ENCODE measurements at regions not wholly inside any gene's neighbourhood (a gene's known extent, or its start where the extent isn't known, plus 50 kb on each side); places are given as distances from the start of the nearest gene placed in this dataset.

- Histone ChIP-seq H2AK5ac (ENCODE audit: low read depth, low read length) (peak overlapping the region; percentile 61), H3K79me1 (ENCODE audit: low read depth in 1 of 2, low read length in 2 of 2) (no peaks in the 10 kb centered on the region), H3K27ac (ENCODE audit: insufficient read depth, low read length) (peak overlapping the region; percentile 3), H2BK5ac (ENCODE audit: low read depth, low read length, poor library complexity, severe bottlenecking) (peak overlapping the region; percentile 11), H3K18ac (ENCODE audit: low read depth, low read length) (peak overlapping the region; percentile 25), H3K9me3 (ENCODE audit: control insufficient read depth, insufficient read depth, low read length) (peaks cover 6% of the 10 kb centered on the region), H3K36me3 (ENCODE audit: control insufficient read depth, insufficient read depth, low read length) (no peaks in the 10 kb centered on the region), H4K8ac (ENCODE audit: low read depth in 2 of 2, low read length in 2 of 2) (peak overlapping the region in 1 of 2 experiments; percentile 83; a peak in 2 of 4 replicates), H3K4ac (ENCODE audit: low read depth, low read length) (peak overlapping the region; percentile 74), H3K4me1 (ENCODE audit: control insufficient read depth, insufficient read depth, low read length) (peaks cover 14% of the 10 kb centered on the region), H3K9me1 (ENCODE audit: insufficient read depth, low read length) (no peaks in the 10 kb centered on the region; the same call in 1 of the 2 replicates), H3K23ac (ENCODE audit: low read depth, low read length) (peak overlapping the region; percentile 76), H3K9ac (ENCODE audit: low read depth, low read length) (peak overlapping the region; percentile 24; the same call in 1 of the 2 replicates), H3K4me3 (ENCODE audit: insufficient read depth, low read depth, low read length) (no peak overlapping the region), H2AFZ (replicated peaks; ENCODE audit: low read length, poor library complexity) (peak overlapping the region; percentile 80), H2BK15ac (ENCODE audit: low read depth, low read length) (0 out of 3 replicates have a peak overlapping the region, but pooled peaks have one; percentile 55), H2BK120ac (ENCODE audit: low read depth, low read length) (peak overlapping the region; percentile 78), H4K5ac (ENCODE audit: low read depth, low read length) (no peak overlapping the region), H3K14ac (replicated peaks; ENCODE audit: low read depth, low read length) (peak overlapping the region; percentile 43), H4K20me1 (ENCODE audit: insufficient read depth, low read length) (no peaks in the 10 kb centered on the region), H4K91ac (ENCODE audit: insufficient read depth, low read depth, low read length) (peak overlapping the region; percentile 26), H3K4me2 (ENCODE audit: low read depth, low read length) (peak overlapping the region; percentile 69), H3K56ac (ENCODE audit: extremely low read depth, insufficient read depth, low read length) (0 out of 2 replicates have a peak overlapping the region, but pooled peaks have one; percentile 13), H2BK20ac (ENCODE audit: low read depth, low read length) (peak overlapping the region; percentile 73), H3K27me3 (ENCODE audit: control insufficient read depth, insufficient read depth, low read length) (peaks cover 6% of the 10 kb centered on the region; the same call in 1 of the 2 replicates), H2AK9ac (replicated peaks; ENCODE audit: low read depth, low read length, poor library complexity) (peak overlapping the region; percentile 7)
- ChIA-PET POLR2A (ENCODE audit: unreplicated experiment) (interaction anchor here (0.6 kb wide), 1 partner anchor 17 kb away, joined by 5 read pairs; no protein-coding TSS in a partner anchor), CTCF (interaction anchor here (1.0 kb wide), 2 partner anchors 27 to 111 kb away, joined by 3 read pairs; no protein-coding TSS in a partner anchor)
- dilution Hi-C loops (cut with HindIII; ENCODE audit: low sequenced_read_pairs, unreplicated experiment) (no loop called here), intact Hi-C loops (cut with micrococcal nuclease) (no loop called here), in situ Hi-C loops (cut with MboI; ENCODE audit: low sequenced_read_pairs) (no loop called here)
- WGBS, 2 experiments (ENCODE audit: extremely low coverage in 2 of 2, insufficient read length in 1 of 2), result 52% methylated on average over 4 of the region's 17 CpGs; no CpG with 5 or more reads in 1 of the 2 experiments
- ATAC-seq (ENCODE audit: low read depth) (peak; percentile 96), DNase-seq (peak; percentile 89)
- no TSS peak for BruUV-seq (replicated peaks)
- no peak for TF ChIP-seq POLR2A (IDR thresholded peaks at IDR 0.05; ENCODE audit: low read depth, low read length)
- TF ChIP-seq SMC3 (IDR thresholded peaks at IDR 0.05; ENCODE audit: low read depth, low read length), result no peak
- TF ChIP-seq MXI1 (IDR thresholded peaks at IDR 0.05; ENCODE audit: borderline replicate concordance, low read depth, low read length), result no peak
- TF ChIP-seq BHLHE40 (IDR thresholded peaks at IDR 0.05; ENCODE audit: low read depth, low read length), result no peak
- TF ChIP-seq CTCF (conservative IDR thresholded peaks at IDR 0.05; ENCODE audit: low read depth, low read length), result no peak
- peak; percentile 28; the same call in 1 of the 2 replicates for TF ChIP-seq CEBPB (IDR thresholded peaks at IDR 0.05; ENCODE audit: low read depth, low read length)
- TF ChIP-seq NFE2L2 (IDR thresholded peaks at IDR 0.05; ENCODE audit: low read depth, low read length), result no peak
- TF ChIP-seq RCOR1 (IDR thresholded peaks at IDR 0.05; ENCODE audit: insufficient replicate concordance, low read length), result no peak
- TF ChIP-seq FOS (IDR thresholded peaks at IDR 0.05; ENCODE audit: low read depth, low read length), result 0 out of 2 replicates have a peak, but pooled peaks have one; percentile 12
- TF ChIP-seq CHD1 (IDR thresholded peaks at IDR 0.05; ENCODE audit: low read depth, low read length), result no peak
- TF ChIP-seq MAFK (IDR thresholded peaks at IDR 0.05; ENCODE audit: low read depth, low read length), result peak; percentile 66
- no peak for TF ChIP-seq USF2 (IDR thresholded peaks at IDR 0.05; ENCODE audit: low read depth, low read length)
- no peak for TF ChIP-seq RFX5 (IDR thresholded peaks at IDR 0.05; ENCODE audit: low read depth, low read length)
- TF ChIP-seq MAZ (IDR thresholded peaks at IDR 0.05; ENCODE audit: borderline replicate concordance, low read depth, low read length), result peak; percentile 40; the same call in 1 of the 2 replicates
Measured at GRCh38 chr5:73338256-73339050, 110.1 kb downstream of the FOXD1 start.

Data from IMR-90 (cell line).